Muscle layer of colon (tissue), 2 donors: ENCODE measurements at regions not wholly inside any gene's neighbourhood (a gene's known extent, or its start where the extent isn't known, plus 50 kb on each side); places are given as distances from the start of the nearest gene placed in this dataset.
"Not testable (repeated sequence)": the region's sequence is repeated elsewhere in the genome, so short reads cannot be mapped to it uniquely, and the experiment has no call there.

Source experiments
- H3K27ac ChIP-seq: one replicate; pipeline ENCODE4 v1.7.0; 2013; ENCODE audit warnings: low read depth, mild to moderate bottlenecking, low read length, moderate library complexity
- H3K27me3 ChIP-seq, 2 donors: one replicate each; pipeline ENCODE4 v1.7.0; 2013; ENCODE audit warnings: low read length in 2 of 2, mild to moderate bottlenecking in 2 of 2; ENCODE audit not compliant: insufficient read depth in 2 of 2, control insufficient read depth in 1 of 2
- H3K36me3 ChIP-seq: one replicate; pipeline ENCODE4 v1.7.0; 2013; ENCODE audit warnings: mild to moderate bottlenecking, low read length; ENCODE audit not compliant: insufficient read depth
- H3K4me1 ChIP-seq: one replicate; pipeline ENCODE4 v1.7.0; 2013; ENCODE audit warnings: mild to moderate bottlenecking, low read length; ENCODE audit not compliant: insufficient read depth
- H3K4me3 ChIP-seq, 2 donors: one replicate each; pipeline ENCODE4 v1.7.0; 2013; ENCODE audit warnings: low read length in 2 of 2, low read depth in 1 of 2, mild to moderate bottlenecking in 1 of 2, moderate library complexity in 1 of 2
- H3K9ac ChIP-seq: one replicate; pipeline ENCODE4 v1.7.0; 2013; ENCODE audit warnings: low read length
- H3K9me3 ChIP-seq: one replicate; pipeline ENCODE4 v1.7.0; 2013; ENCODE audit warnings: mild to moderate bottlenecking, low read length
- donor health status: abdominal sarcoma.
- donor health status: Adenocarcinoma of cecum.

DNA sequence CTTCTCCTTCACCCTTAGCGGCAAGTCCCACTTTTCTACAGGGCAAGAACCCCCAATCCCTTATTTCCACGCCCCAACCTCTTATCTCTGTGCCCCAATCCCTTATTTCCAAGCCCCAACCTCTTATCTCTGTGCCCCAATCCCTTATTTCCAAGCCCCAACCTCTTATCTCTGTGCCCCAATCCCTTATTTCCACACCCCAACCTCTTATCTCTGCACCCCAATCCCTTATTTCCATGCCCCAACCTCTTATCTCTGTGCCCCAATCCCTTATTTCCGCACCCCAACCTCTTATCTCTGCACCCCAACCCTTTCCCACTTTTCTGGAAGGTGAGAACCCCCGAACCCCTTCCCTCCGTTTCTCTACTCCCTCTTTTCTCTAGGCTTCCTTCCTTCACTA lies 116.1 kb upstream of the GJE1 start:
- not testable (repeated sequence) for H3K9me3 ChIP-seq, H3K9ac ChIP-seq, H3K27ac ChIP-seq, H3K27me3 ChIP-seq, H3K4me3 ChIP-seq, H3K36me3 ChIP-seq, H3K4me1 ChIP-seq

DNA sequence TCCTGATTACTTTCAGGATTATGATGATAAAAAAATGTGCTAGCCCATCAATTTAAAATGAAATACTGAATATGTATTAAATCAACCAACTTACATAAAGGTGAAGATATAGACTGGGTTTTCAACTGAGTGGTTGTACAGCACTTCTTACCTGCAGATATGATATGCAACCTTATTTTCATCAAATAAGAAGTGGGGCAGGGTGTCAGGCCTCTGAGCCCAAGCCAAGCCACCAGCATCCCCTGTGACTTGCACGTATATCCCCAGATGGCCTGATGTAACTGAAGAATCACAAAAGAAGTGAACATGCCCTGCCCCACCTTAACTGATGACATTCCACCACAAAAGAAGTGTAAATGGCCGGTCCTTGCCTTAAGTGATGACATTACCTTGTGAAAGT lies 117.3 kb upstream of the GJE1 start:
- H3K9me3 ChIP-seq, H3K4me1 ChIP-seq, H3K9ac ChIP-seq, H3K36me3 ChIP-seq, H3K27ac ChIP-seq, H3K4me3 ChIP-seq, H3K27me3 ChIP-seq: not testable (repeated sequence)

DNA sequence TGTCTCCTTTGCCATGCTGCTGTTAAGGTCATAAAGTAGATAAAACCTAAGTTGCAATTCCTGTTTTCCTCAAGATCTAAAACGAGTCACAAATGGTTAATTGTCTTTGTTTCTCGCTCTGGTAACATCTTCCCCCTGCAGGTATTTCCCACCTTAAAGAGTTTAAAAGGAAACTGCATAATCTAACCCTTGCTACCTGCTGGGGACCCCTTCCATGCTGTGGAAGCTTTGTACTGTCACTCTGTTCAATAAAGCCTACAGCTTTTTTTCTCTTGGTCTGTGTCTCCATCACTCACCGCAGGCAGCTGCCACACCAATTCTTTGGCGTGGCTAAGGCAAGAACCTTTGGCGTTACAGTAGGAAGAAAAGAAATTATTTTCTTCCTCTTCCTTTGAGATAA lies 117.7 kb upstream of the GJE1 start:
- H3K27ac ChIP-seq: no peak overlapping the region
- no peaks in the 10 kb centered on the region for H3K4me1 ChIP-seq
- no peak overlapping the region for H3K4me3 ChIP-seq
- no peak overlapping the region for H3K9ac ChIP-seq
- H3K9me3 ChIP-seq: no peaks in the 10 kb centered on the region
- H3K27me3 ChIP-seq: no peaks in the 10 kb centered on the region
- H3K36me3 ChIP-seq: no peaks in the 10 kb centered on the region

DNA sequence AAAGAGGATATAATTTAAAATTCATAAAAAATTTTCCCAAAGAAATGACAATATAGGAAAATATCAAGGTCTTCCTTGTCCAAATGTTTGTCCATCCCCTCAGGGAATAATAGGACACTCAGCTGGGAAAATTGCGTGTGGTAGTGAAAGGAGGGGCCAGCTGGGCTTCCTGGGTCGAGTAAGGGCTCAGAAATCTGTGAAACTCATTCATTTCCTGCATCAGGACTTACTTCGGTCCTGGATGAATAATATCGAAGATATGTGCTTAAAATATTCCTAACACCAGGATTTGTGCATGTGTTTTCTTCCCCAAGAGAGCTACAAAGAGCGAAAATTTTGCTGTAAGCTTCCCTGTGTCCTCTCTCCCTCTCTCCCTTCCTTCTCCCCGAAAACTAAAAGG lies 118.2 kb upstream of the GJE1 start:
- Histone ChIP-seq H3K9me3 (no peaks in the 10 kb centered on the region), H3K27me3 (no peaks in the 10 kb centered on the region), H3K9ac (no peak overlapping the region), H3K27ac (no peak overlapping the region), H3K4me1 (no peaks in the 10 kb centered on the region), H3K36me3 (no peaks in the 10 kb centered on the region), H3K4me3 (no peak overlapping the region)

DNA sequence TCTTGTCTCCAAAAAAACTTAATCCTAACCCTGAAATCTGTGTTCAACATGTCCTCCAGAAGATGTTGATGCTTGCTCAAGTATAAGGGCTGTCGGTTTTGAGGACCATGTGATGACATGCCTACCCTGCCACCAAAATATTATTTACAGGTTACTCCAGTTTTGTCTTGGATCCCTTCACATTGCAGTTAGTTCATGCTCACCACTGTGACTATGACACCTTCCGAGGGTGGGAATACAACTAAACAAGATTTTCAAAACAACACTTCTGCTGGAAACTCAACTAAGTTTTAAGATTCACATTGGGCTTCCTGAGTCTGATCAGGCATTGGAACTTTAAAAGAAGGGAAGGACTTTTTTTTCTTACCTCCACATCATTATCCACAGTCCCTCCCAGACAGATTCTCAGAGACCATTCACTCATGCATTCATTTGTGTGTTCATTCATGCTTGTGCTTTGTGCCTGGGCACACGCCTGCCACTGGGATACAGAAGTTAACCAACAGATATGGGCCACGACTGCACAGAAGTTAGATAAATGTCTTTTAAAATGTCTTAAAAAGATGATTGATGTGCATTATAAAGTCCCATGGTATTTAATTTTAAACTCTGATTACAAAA lies 118.7 kb upstream of the GJE1 start:
- Histone ChIP-seq H3K9ac (no peak overlapping the region), H3K4me1 (no peaks in the 10 kb centered on the region)

DNA sequence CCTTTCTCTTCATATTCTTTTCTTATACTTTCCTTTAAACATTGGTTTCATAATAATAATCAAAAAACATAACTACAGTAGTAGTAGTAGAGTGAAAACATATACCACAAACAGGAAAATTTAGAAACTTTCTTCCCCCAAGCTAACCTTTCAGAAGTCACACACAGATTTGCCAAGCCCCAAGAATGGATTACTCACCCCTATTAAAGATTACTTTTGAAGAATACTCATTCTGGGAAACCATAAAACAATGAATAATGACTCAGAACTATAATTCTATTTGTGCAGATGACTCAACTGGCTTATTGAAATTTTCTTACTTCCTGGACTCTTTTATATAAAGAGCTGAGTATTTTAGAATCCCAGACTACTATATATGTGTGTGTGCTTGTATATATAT lies 119.4 kb upstream of the GJE1 start:
- H3K4me1 ChIP-seq: no peaks in the 10 kb centered on the region
- no peak overlapping the region for H3K4me3 ChIP-seq
- no peaks in the 10 kb centered on the region for H3K36me3 ChIP-seq
- H3K27me3 ChIP-seq: no peaks in the 10 kb centered on the region
- no peaks in the 10 kb centered on the region for H3K9me3 ChIP-seq
- H3K9ac ChIP-seq: no peak overlapping the region
- H3K27ac ChIP-seq: no peak overlapping the region

More for the DNA sequence above, 118.7 kb upstream of the GJE1 start:
- Histone ChIP-seq H3K27ac (no peak overlapping the region), H3K36me3 (no peaks in the 10 kb centered on the region), H3K9me3 (no peaks in the 10 kb centered on the region), H3K27me3 (no peaks in the 10 kb centered on the region), H3K4me3 (no peak overlapping the region)

DNA sequence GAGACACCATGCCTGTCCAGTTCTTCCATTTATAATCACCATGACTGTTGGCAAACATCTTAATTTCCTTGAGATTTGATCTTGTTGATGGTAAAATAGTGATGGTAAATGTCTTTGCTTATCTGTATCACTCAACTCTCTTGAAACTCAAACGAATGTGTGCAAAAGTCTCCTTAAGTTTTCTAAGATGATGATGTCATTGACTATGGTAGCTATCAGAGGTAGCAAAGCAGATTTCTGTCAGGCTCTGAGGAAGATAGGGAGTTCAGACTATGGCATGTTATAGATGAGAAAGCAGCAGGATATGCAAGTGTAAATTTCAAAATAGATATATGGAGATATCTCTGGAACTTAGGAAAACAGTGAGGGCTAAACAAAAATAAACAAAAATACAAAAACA lies 121.0 kb upstream of the GJE1 start:
- Histone ChIP-seq H3K36me3 (no peaks in the 10 kb centered on the region), H3K4me3 (no peak overlapping the region), H3K27ac (no peak overlapping the region), H3K4me1 (no peaks in the 10 kb centered on the region), H3K9me3 (no peaks in the 10 kb centered on the region), H3K9ac (no peak overlapping the region), H3K27me3 (no peaks in the 10 kb centered on the region)

DNA sequence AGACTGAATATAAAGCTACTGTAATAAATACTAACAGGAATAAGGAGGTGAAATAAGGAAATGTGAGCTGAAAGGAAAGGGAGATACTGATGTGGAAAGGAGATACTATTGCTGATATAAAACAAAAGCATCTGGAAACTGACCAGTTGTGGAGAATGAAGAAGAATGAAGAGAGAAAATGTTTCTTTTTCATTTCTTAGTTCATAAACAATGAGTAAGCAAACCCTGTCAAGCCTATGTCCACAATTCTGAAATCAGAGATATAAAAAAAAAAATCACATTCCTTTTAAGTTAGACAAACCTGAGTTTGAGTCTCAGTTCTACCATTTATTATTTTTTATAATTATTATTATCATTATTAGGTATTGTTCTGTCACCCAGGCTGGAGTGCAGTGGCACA lies 121.6 kb upstream of the GJE1 start:
- H3K27me3 ChIP-seq: no peaks in the 10 kb centered on the region

DNA sequence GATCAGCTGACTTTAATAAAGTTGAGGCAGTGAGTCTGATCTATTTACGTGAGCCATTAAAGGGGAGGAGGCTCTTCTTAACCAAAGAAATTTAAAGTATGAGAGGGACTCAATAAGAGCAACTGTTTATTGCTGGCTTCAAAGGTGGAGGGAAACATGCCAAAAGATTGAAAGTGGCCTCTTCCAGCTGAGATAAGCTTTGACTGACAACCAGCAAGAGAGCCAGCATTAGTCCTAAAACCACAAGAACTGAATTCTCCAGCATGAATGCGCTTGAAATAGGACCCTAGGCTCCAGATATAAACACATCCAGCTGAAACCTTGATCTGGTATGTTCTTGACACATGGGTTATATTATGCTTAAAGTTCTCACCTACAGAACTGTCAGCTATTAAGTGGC lies 123.1 kb upstream of the GJE1 start:
- Histone ChIP-seq H3K9me3 (no peaks in the 10 kb centered on the region), H3K27me3 (no peaks in the 10 kb centered on the region), H3K36me3 (no peaks in the 10 kb centered on the region), H3K27ac (no peak overlapping the region), H3K4me3 (no peak overlapping the region), H3K9ac (no peak overlapping the region), H3K4me1 (no peaks in the 10 kb centered on the region)

More for the DNA sequence above, 121.6 kb upstream of the GJE1 start:
- Histone ChIP-seq H3K4me3 (no peak overlapping the region), H3K27ac (no peak overlapping the region), H3K9me3 (no peaks in the 10 kb centered on the region), H3K36me3 (no peaks in the 10 kb centered on the region), H3K4me1 (no peaks in the 10 kb centered on the region), H3K9ac (no peak overlapping the region)

DNA sequence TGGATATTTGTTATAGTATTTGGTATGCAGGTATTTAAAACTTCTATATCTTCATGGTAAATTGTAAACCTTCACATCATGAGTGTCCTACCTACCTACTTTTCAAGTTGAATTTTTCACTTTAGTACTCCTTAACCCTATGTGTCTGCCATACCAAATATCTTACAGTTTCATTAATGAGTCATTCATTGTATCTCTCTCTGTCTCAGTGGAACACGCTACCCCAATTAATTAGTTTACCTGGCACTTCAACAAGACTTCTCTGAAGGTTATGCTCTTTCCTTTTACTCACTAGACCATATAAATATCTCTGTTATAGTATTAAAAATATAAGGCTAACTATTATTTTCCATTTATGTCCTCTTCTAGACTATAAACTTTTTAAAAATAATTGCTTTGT lies 123.9 kb upstream of the GJE1 start:
- Histone ChIP-seq H3K4me1 (no peaks in the 10 kb centered on the region), H3K27ac (no peak overlapping the region), H3K36me3 (no peaks in the 10 kb centered on the region), H3K27me3 (no peaks in the 10 kb centered on the region), H3K9me3 (no peaks in the 10 kb centered on the region), H3K4me3 (no peak overlapping the region), H3K9ac (no peak overlapping the region)

DNA sequence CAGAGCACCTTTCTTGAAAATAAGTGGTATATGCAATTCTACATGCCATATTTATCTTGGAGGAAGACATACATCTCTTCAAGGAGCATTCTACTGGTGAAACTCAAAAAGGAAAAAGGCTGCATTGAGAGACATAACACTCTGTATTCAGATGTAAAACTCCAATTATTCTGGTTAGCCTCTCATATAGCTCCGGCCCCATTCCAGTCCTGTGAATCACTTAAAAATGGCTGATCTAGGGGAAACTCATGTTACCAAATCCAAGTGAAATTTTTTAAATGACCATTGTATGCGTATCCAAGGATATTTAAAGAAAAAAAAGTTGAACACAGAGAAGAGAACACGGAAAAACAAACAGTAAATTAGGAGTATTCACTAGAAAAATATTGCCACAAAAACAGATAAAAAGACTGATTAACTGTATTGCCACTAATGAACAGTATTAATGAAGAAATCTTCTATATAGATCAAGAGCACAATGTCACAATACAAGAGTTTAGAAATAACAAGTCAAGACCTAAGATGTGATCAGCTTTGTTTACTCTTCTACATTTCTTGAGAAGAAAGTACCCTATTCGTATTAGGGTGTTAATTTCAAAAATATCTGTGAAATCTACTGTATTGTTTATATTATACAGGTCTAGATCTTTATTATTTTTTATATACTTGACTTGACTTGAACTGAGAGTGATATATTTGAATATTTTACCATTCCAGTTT lies 124.5 kb upstream of the GJE1 start:
- Histone ChIP-seq H3K27ac (no peak overlapping the region), H3K36me3 (no peaks in the 10 kb centered on the region), H3K4me1 (no peaks in the 10 kb centered on the region), H3K4me3 (no peak overlapping the region), H3K9ac (no peak overlapping the region), H3K27me3 (no peaks in the 10 kb centered on the region), H3K9me3 (no peaks in the 10 kb centered on the region)

DNA sequence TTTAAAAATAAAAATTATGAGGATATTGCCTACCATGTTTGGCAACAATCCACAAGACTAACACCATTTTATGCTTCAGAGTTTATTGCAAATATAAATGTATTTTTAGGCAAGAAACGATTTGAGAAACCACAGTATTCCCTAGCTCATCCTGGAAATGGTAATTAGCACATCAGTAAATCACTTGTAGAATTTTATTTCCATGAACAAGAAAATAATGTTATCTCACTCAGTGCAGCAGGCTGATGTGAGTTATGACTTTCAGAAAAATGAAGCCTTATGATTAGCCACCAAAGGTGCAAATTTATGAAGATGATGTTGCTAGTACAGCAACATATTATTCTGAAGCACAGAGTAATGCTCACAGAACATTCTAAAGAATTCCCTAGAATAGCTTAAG lies 127.7 kb upstream of the GJE1 start:
- Histone ChIP-seq H3K27ac (no peak overlapping the region), H3K4me1 (no peaks in the 10 kb centered on the region), H3K36me3 (no peaks in the 10 kb centered on the region), H3K27me3 (no peaks in the 10 kb centered on the region), H3K4me3 (no peak overlapping the region), H3K9me3 (no peaks in the 10 kb centered on the region), H3K9ac (no peak overlapping the region)
